Smooth muscle cell of the brain vasculature (primary cell): ENCODE measurements at regions not wholly inside any gene's neighbourhood (a gene's known extent, or its start where the extent isn't known, plus 50 kb on each side); places are given as distances from the start of the nearest gene placed in this dataset.
"Not testable (repeated sequence)": the region's sequence is repeated elsewhere in the genome, so short reads cannot be mapped to it uniquely, and the experiment has no call there.

ENCODE experiments used
- DNase-seq: peaks from one replicate; pipeline ENCODE4 v3.0.0-alpha.2; 2012; ENCODE audit warnings: low read depth, low spot score

- not testable (repeated sequence) for DNase-seq
Observed at GRCh38 chr3:145687978-145688377, 473.0 kb downstream of the PLOD2 start.

- DNase-seq, result no peak
Observed at GRCh38 chr3:145692751-145693150, 468.2 kb downstream of the PLOD2 start.

GRCh38 chr3:145696011-145696410 lies 465.0 kb downstream of the PLOD2 start:
- DNase-seq, result no peak

GRCh38 chr3:145698250-145698649 lies 462.7 kb downstream of the PLOD2 start:
- no peak for DNase-seq

- no peak for DNase-seq
Observed at GRCh38 chr3:145698749-145699148, 462.2 kb downstream of the PLOD2 start.

- no peak for DNase-seq
Observed at GRCh38 chr3:145704020-145704419, 457.0 kb downstream of the PLOD2 start.

- not testable (repeated sequence) for DNase-seq
Observed at GRCh38 chr3:145709779-145710178, 451.2 kb downstream of the PLOD2 start.

- DNase-seq, result no peak
Observed at GRCh38 chr3:145716519-145716918, 444.5 kb downstream of the PLOD2 start.

GRCh38 chr3:145719114-145719513 lies 441.9 kb downstream of the PLOD2 start:
- no peak for DNase-seq

- no peak for DNase-seq
Observed at GRCh38 chr3:145721273-145721805, 439.6 kb downstream of the PLOD2 start.

- DNase-seq, result no peak
Observed at GRCh38 chr3:145721815-145722214, 439.2 kb downstream of the PLOD2 start.

- DNase-seq, result no peak
Observed at GRCh38 chr3:145727476-145727875, 433.5 kb downstream of the PLOD2 start.

- no peak for DNase-seq
Observed at GRCh38 chr3:145735631-145736030, 425.4 kb downstream of the PLOD2 start.

GRCh38 chr3:145737952-145738351 lies 423.0 kb downstream of the PLOD2 start:
- DNase-seq, result no peak

- DNase-seq, result no peak
Observed at GRCh38 chr3:145739926-145740325, 421.1 kb downstream of the PLOD2 start.

- DNase-seq, result no peak
Observed at GRCh38 chr3:145750657-145751056, 410.3 kb downstream of the PLOD2 start.

GRCh38 chr3:145752576-145752975 lies 408.4 kb downstream of the PLOD2 start:
- DNase-seq, result no peak

GRCh38 chr3:145754605-145755289 lies 406.2 kb downstream of the PLOD2 start:
- no peak for DNase-seq

- no peak for DNase-seq
Observed at GRCh38 chr3:145760036-145760435, 400.9 kb downstream of the PLOD2 start.

- DNase-seq, result no peak
Observed at GRCh38 chr3:145767909-145768308, 393.1 kb downstream of the PLOD2 start.

- DNase-seq, result peak; percentile 57
Observed at GRCh38 chr3:145776782-145777408, 384.1 kb downstream of the PLOD2 start.

GRCh38 chr3:145780301-145780700 lies 380.7 kb downstream of the PLOD2 start:
- DNase-seq, result no peak

- DNase-seq, result no peak
Observed at GRCh38 chr3:145785668-145786067, 375.3 kb downstream of the PLOD2 start.
